ENCODE measurements at regions not wholly inside any gene's neighbourhood (a gene's known extent, or its start where the extent isn't known, plus 50 kb on each side); places are given as distances from the start of the nearest gene placed in this dataset.

DNA sequence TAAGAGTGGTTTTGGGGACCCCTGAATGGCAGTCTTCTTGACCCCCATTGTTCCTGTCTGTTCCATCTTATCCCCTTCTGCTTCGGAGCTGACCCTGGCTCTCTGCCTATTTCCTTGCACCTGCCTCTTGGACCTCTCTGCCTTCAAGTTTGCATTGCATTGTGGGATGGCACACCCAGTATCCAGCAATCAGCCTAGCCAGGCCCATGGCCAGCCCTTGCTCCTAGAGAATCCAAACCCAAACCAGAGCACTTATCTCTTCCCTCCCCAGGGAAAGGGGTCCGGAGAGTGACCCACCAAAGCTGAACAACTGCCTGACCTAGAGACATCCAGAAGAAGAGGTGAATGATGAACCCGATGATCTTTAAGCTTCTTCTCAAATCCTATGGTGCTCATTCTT is 607.3 kb upstream of the CADM1 start:
- Mint-ChIP-seq H3K36me3 (ENCODE audit: insufficient read depth) (no peaks in the 10 kb centered on the region), H3K9me3 (peaks cover 7% of the 10 kb centered on the region), H3K27ac (ENCODE audit: low read depth) (no peak overlapping the region), H3K27me3 (peaks cover 19% of the 10 kb centered on the region), H3K4me3 (no peak overlapping the region), H3K4me1 (no peaks in the 10 kb centered on the region)
- DNase-seq (ENCODE audit: low spot score in 2 of 2): no peak
- ATAC-seq (replicated peaks; ENCODE audit: extremely low read depth, poor library complexity, severe bottlenecking): no peak

DNA sequence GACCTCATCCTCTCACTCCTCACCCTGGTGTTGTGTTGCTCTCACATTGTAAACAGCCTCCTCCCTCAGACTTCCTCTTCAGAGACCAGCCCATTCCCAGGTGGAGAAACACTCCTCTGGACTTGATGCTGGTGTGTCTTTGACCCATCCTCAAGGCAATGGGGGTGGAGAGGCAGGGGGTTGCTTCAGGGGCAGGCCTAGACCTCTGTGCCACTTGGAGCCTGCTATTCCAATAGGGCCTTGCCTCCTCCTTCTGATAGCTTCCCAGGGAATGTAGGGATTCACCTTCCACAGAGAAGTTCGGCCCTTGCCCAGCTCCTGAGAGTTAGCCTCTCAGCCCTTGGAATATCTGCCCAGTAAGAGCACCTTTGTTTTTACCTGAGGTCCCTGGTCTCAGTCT is 606.6 kb upstream of the CADM1 start:
- ATAC-seq (replicated peaks; ENCODE audit: extremely low read depth, poor library complexity, severe bottlenecking): no peak
- H3K36me3 Mint-ChIP-seq (ENCODE audit: insufficient read depth): no peaks in the 10 kb centered on the region
- H3K4me3 Mint-ChIP-seq: no peak overlapping the region
- H3K27me3 Mint-ChIP-seq: peaks cover 24% of the 10 kb centered on the region
- H3K4me1 Mint-ChIP-seq: no peaks in the 10 kb centered on the region
- no peak for DNase-seq (ENCODE audit: low spot score in 2 of 2)
- peaks cover 7% of the 10 kb centered on the region for H3K9me3 Mint-ChIP-seq
- no peak overlapping the region for H3K27ac Mint-ChIP-seq (ENCODE audit: low read depth)

DNA sequence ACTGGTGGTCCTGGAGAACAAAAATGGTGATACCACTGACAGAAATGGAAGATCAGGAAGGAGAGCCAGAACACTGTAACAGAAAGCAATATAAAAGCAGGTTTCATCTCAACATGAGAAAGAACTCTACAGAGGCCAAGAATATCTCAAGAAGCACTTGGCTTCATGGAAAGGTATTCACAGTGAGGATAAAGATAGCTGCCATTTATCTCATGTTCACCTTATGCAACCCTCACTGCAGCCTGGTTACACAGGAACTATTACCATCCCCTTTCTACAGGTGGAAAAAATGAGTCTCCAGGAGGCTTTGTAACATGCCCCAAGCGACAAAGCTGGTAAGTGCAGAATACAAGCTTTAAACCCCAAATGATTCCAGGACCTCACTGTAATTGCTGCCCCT is 606.1 kb upstream of the CADM1 start:
- H3K4me1 Mint-ChIP-seq: no peaks in the 10 kb centered on the region
- H3K27ac Mint-ChIP-seq (ENCODE audit: low read depth): no peak overlapping the region
- H3K9me3 Mint-ChIP-seq: peaks cover 7% of the 10 kb centered on the region
- ATAC-seq (replicated peaks; ENCODE audit: extremely low read depth, poor library complexity, severe bottlenecking) (no peak), DNase-seq (ENCODE audit: low spot score in 2 of 2) (no peak)
- no peaks in the 10 kb centered on the region for H3K36me3 Mint-ChIP-seq (ENCODE audit: insufficient read depth)
- H3K4me3 Mint-ChIP-seq: no peak overlapping the region
- H3K27me3 Mint-ChIP-seq: peaks cover 28% of the 10 kb centered on the region

DNA sequence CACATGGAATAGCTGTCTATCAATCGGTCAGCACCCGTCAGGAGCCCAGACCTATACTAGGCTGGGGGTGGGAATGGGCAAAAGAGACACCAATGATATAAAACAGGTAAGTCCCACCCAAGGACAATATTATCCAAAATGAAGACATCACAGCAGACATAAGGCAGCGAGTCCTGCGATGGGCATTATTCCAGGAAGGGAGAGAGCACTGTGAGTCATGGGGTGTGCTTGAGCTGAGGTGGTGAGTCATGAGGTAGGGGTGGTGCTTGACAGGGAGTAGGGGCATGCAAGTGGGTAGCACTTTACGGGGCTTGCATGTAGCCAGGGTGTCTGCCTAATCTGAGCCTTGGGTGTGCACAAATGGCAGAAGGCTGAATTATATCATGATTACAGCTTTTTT is 605.0 kb upstream of the CADM1 start:
- Mint-ChIP-seq H3K36me3 (ENCODE audit: insufficient read depth) (no peaks in the 10 kb centered on the region), H3K27ac (ENCODE audit: low read depth) (no peak overlapping the region), H3K4me1 (no peaks in the 10 kb centered on the region), H3K9me3 (peaks cover 5% of the 10 kb centered on the region), H3K4me3 (no peak overlapping the region), H3K27me3 (peaks cover 17% of the 10 kb centered on the region)
- no peak for DNase-seq (ENCODE audit: low spot score in 2 of 2)
- no peak for ATAC-seq (replicated peaks; ENCODE audit: extremely low read depth, poor library complexity, severe bottlenecking)

DNA sequence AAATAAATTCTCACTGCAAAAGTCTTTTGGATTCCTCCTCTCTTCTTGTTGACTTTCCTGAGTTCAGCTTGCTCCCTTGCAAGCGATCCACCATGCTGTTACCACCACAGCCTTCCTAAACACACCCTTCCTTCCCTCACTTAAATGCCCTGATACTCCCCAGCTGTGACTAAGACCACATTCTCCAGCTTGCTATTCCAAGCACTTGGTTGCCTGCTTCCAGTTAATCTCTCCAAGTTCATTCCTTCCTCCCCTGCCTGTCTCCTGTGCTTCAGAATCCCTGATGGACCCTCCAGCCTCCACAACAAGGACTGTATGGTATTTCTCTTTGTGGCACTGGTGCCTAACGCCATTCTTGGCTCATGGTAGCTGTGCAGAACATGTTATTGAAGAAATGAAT is 603.9 kb upstream of the CADM1 start:
- no peak overlapping the region for H3K4me3 Mint-ChIP-seq
- no peak overlapping the region for H3K27ac Mint-ChIP-seq (ENCODE audit: low read depth)
- H3K36me3 Mint-ChIP-seq (ENCODE audit: insufficient read depth): no peaks in the 10 kb centered on the region
- H3K4me1 Mint-ChIP-seq: no peaks in the 10 kb centered on the region
- H3K9me3 Mint-ChIP-seq: no peaks in the 10 kb centered on the region
- no peak for DNase-seq (ENCODE audit: low spot score in 2 of 2)
- no peak for ATAC-seq (replicated peaks; ENCODE audit: extremely low read depth, poor library complexity, severe bottlenecking)
- peaks cover 13% of the 10 kb centered on the region for H3K27me3 Mint-ChIP-seq

DNA sequence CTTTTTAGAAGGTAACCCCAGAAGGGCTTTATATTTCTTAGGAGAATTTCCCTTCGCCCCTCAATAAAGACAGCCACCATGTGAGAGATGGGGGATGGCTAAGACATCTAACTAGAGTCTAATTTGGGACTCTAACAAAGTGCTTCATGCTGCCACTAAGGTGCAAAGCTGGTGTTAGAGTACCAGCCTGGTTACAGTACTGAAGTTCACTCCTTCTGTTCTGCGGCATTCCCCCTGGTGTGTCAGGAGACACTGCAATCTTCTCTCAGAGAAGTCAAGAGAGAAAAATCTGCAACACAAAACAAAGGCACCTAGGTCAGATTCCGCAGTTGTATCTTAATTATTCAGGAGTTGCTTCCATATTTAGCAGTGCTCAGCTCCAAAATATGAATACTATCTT is 603.0 kb upstream of the CADM1 start:
- Mint-ChIP-seq H3K4me1 (no peaks in the 10 kb centered on the region), H3K27ac (ENCODE audit: low read depth) (no peak overlapping the region), H3K27me3 (peaks cover 18% of the 10 kb centered on the region), H3K36me3 (ENCODE audit: insufficient read depth) (no peaks in the 10 kb centered on the region), H3K9me3 (no peaks in the 10 kb centered on the region), H3K4me3 (no peak overlapping the region)
- no peak for DNase-seq (ENCODE audit: low spot score in 2 of 2)
- no peak for ATAC-seq (replicated peaks; ENCODE audit: extremely low read depth, poor library complexity, severe bottlenecking)

DNA sequence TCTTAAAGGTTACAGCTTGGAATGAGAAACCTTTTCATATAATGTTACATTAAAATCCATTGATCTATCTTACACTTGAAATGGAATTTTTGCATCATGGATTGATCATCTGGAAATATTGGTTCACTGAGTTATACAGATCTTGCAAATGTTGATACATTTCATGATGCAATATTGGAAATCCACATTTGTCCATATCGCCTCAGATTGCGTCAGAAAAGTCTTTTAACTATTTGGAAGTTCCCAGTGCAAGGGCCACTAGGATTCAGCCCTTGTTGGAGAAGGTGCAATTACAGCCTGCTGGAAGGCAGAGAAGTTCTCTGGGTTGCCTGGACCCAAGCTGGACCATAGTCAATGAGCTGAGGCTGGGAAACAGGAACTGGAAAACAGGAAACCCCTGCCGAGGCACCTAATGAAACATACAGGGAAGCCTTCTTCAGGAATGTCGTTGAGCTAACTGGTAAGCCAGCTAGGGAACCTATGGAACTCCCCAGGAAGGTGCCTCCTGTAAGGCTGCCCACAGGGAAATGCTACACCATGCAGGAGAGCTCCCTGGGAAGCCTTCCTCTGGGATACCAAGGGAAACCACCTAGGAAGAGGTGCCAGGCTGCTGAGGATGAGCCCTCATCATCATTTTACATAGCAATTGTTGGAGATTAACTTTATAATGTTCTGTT is 600.4 kb upstream of the CADM1 start:
- Mint-ChIP-seq H3K4me3 (no peak overlapping the region), H3K4me1 (no peaks in the 10 kb centered on the region), H3K9me3 (no peaks in the 10 kb centered on the region), H3K27me3 (peaks cover 18% of the 10 kb centered on the region), H3K27ac (ENCODE audit: low read depth) (no peak overlapping the region), H3K36me3 (ENCODE audit: insufficient read depth) (no peaks in the 10 kb centered on the region)
- no peak for DNase-seq (ENCODE audit: low spot score in 2 of 2)
- no peak for ATAC-seq (replicated peaks; ENCODE audit: extremely low read depth, poor library complexity, severe bottlenecking)

DNA sequence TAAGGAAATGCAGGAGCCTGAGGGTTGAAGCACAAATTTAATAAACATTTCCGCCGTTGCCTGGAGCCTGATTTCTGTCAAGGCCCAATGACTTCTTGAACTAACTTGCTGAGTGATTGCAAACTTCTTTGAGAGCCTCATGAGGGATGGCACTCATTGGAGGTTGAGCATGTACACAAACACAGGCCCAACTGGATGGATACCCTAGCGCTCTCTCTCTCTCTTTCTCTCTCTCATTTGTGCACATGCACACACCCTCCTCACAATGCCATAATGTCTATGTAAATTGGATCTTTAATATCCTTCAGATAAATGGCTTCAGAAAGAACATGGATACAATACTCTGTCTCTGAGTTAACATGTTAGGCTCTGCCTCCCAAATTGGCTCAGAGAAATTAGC is 597.7 kb upstream of the CADM1 start:
- H3K9me3 Mint-ChIP-seq: no peaks in the 10 kb centered on the region
- H3K4me3 Mint-ChIP-seq: no peak overlapping the region
- no peak for ATAC-seq (replicated peaks; ENCODE audit: extremely low read depth, poor library complexity, severe bottlenecking)
- no peaks in the 10 kb centered on the region for H3K36me3 Mint-ChIP-seq (ENCODE audit: insufficient read depth)
- no peak for DNase-seq (ENCODE audit: low spot score in 2 of 2)
- no peak overlapping the region for H3K27ac Mint-ChIP-seq (ENCODE audit: low read depth)
- no peaks in the 10 kb centered on the region for H3K4me1 Mint-ChIP-seq
- H3K27me3 Mint-ChIP-seq: peaks cover 28% of the 10 kb centered on the region

DNA sequence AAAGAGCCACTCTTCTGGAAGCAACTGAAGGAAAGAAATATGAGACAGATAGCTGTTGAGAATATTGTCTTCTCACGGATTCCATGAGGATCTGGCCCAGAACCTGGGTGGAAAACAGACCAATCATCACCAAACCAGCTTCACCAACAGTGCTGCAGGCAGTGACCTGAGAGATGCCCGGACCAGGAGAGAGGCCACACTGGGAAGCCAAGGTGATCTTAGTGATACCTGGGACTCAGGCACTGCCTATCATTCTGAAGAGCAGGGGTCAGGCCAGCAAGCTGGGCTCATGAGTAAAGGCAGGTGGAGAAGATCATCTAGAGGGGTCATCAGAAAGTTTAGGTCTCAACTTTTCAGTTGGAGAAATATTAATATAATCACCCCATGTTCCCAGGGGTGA is 595.8 kb upstream of the CADM1 start:
- Mint-ChIP-seq H3K4me3 (no peak overlapping the region), H3K27ac (ENCODE audit: low read depth) (no peak overlapping the region), H3K36me3 (ENCODE audit: insufficient read depth) (no peaks in the 10 kb centered on the region), H3K4me1 (no peaks in the 10 kb centered on the region), H3K27me3 (peaks cover 25% of the 10 kb centered on the region), H3K9me3 (no peaks in the 10 kb centered on the region)
- ATAC-seq (replicated peaks; ENCODE audit: extremely low read depth, poor library complexity, severe bottlenecking): no peak
- DNase-seq (ENCODE audit: low spot score in 2 of 2): no peak

DNA sequence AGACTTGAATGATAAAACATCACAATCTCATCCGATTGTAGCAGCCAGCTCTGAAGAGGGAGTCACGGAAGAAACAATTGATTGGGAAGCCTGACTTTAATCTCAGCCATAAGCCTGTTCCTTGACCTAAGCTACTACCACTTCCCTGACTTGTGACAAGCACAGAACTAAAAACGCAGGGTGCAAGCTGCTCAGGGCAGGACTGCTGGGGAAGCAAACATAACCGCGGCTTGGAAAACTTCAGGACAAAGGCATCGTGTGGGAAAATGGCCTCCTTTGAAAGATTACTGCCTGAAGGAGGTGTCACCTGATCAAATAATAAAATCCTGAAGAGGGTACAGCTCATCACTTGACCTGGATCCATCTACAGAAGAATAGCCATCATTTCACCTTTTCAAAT is 595.3 kb upstream of the CADM1 start:
- DNase-seq (ENCODE audit: low spot score in 2 of 2) (no peak), ATAC-seq (replicated peaks; ENCODE audit: extremely low read depth, poor library complexity, severe bottlenecking) (no peak)
- Mint-ChIP-seq H3K36me3 (ENCODE audit: insufficient read depth) (no peaks in the 10 kb centered on the region), H3K4me3 (no peak overlapping the region), H3K27me3 (peaks cover 25% of the 10 kb centered on the region), H3K4me1 (no peaks in the 10 kb centered on the region), H3K27ac (ENCODE audit: low read depth) (no peak overlapping the region), H3K9me3 (no peaks in the 10 kb centered on the region)

DNA sequence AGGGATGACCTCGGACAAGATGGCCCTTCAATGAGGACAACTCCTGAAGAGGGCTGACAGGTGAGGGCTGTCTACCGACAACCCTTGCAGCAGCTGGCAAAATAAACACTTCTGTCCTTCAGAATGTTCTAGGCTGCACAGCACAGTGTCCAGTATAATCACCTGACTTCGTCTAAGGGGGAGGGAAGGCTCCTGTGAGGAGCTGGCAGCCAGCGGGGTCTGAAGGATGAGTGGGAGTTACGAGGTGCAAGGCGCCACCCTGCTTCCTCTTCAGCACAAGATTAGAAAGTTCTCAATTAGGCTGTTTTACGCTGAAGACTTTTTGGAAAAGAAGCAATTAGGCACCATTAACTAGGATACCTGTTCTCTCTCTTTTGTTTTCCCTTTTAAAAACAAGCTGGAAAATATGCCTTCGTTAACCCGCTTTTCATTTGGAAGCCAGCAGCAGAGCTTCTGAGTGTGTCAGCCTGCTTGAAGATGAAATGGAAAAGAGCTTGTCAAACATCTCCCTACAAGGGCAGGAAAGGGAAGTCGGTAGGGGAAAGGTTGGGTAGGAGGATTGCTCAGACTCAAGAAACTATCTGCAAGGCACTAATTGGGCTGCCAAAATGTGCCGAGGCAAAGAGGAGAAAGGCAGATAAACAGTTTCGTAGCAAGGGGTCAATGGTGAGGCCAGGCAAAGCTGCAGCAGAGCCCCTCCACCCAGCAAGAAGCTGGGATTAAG is 592.2 kb upstream of the CADM1 start:
- H3K9me3 Mint-ChIP-seq: no peaks in the 10 kb centered on the region
- ATAC-seq (replicated peaks; ENCODE audit: extremely low read depth, poor library complexity, severe bottlenecking) (no peak), DNase-seq (ENCODE audit: low spot score in 2 of 2) (no peak)
- H3K27me3 Mint-ChIP-seq: peaks cover 17% of the 10 kb centered on the region
- no peaks in the 10 kb centered on the region for H3K4me1 Mint-ChIP-seq
- H3K36me3 Mint-ChIP-seq (ENCODE audit: insufficient read depth): no peaks in the 10 kb centered on the region
- no peak overlapping the region for H3K27ac Mint-ChIP-seq (ENCODE audit: low read depth)
- no peak overlapping the region for H3K4me3 Mint-ChIP-seq

DNA sequence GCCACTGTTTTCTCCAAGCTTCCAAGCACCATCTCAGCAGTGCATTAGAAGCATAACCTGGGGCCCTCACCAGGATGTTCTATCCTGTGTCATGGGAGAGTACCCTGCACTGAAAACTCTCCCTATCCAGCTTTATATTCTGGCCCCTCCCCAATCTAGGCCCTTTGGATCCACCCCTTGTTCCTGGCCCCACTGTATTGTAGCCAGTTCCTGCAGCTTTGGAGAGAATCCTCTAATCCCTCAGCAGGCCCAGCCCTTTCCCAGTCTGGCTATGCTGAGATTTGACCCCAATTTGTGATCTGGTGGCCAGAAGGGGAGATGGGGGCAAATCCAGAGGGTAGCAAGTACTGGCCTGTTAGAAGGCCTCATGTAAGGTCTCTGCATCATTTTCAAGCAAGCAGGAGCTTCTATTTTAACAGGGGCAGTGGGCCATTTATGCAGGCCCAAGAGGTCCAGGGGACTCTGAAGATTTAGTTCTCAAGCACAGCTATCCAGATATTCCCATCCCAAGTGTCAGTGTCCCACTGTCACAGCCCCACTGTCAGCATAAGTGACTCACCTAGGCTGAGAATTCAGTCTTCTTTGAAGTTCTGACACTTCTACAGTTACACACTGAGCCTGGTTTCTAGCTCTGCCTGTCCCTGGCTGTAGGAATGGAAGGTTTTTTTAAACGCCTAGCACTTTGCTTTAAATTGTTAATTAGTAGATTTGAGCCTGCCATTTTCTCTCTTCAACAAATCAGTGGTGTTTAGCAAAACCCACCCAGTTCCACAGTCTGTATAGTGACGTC is 589.5 kb upstream of the CADM1 start:
- no peak for ATAC-seq (replicated peaks; ENCODE audit: extremely low read depth, poor library complexity, severe bottlenecking)
- Mint-ChIP-seq H3K4me1 (no peaks in the 10 kb centered on the region), H3K27me3 (peaks cover 17% of the 10 kb centered on the region), H3K27ac (ENCODE audit: low read depth) (no peak overlapping the region), H3K36me3 (ENCODE audit: insufficient read depth) (no peaks in the 10 kb centered on the region), H3K9me3 (no peaks in the 10 kb centered on the region), H3K4me3 (no peak overlapping the region)
- no peak for DNase-seq (ENCODE audit: low spot score in 2 of 2)

DNA sequence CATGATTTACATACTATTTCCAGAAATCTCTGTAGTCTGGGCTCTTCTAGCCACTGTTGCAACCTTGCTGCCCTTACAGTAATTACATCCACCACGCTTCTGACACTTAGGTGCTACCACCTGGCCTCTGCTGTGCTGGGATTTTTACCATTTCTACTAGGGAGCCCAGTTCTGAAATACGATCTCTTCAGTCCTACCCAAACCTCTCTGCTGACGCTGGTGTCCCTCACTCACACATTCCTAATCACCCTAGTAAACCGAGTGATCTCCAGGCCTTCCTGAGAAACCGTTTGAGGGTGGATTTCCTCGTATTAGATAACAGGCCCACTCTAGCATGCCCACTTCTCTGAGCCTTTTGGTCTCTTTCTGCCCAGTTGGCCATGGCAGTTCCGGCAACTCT is 588.9 kb upstream of the CADM1 start:
- Mint-ChIP-seq H3K4me3 (no peak overlapping the region), H3K27ac (ENCODE audit: low read depth) (no peak overlapping the region), H3K27me3 (peaks cover 17% of the 10 kb centered on the region), H3K36me3 (ENCODE audit: insufficient read depth) (no peaks in the 10 kb centered on the region), H3K9me3 (no peaks in the 10 kb centered on the region), H3K4me1 (no peaks in the 10 kb centered on the region)
- DNase-seq (ENCODE audit: low spot score in 2 of 2) (no peak), ATAC-seq (replicated peaks; ENCODE audit: extremely low read depth, poor library complexity, severe bottlenecking) (no peak)

Data from central memory CD8-positive, alpha-beta T cell (primary cell).